ENCODE measurements at regions not wholly inside any gene's neighbourhood (a gene's known extent, or its start where the extent isn't known, plus 50 kb on each side); places are given as distances from the start of the nearest gene placed in this dataset.

DNA sequence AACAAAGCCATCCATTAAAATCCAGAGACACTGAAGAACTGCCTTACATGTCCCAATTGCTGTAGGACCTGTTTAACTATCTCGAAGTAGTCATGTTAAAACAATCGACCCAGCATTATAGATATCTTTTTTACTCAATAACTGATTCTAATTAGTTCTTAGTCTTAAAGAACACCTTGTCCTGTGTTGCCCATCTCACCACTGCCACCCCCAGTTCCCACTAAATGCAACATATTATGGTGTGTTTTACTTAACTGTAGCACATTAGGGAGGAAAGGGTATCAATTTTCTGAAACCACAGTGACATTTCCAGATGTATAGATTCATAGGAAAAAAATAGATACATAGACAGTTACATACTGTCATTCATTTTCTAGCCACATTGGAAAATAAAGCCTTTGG, 221.2 kb downstream of the MEF2C start:
- no peak for TF ChIP-seq POLR2A (IDR thresholded peaks at IDR 0.05)
- TF ChIP-seq, protein P1, sequence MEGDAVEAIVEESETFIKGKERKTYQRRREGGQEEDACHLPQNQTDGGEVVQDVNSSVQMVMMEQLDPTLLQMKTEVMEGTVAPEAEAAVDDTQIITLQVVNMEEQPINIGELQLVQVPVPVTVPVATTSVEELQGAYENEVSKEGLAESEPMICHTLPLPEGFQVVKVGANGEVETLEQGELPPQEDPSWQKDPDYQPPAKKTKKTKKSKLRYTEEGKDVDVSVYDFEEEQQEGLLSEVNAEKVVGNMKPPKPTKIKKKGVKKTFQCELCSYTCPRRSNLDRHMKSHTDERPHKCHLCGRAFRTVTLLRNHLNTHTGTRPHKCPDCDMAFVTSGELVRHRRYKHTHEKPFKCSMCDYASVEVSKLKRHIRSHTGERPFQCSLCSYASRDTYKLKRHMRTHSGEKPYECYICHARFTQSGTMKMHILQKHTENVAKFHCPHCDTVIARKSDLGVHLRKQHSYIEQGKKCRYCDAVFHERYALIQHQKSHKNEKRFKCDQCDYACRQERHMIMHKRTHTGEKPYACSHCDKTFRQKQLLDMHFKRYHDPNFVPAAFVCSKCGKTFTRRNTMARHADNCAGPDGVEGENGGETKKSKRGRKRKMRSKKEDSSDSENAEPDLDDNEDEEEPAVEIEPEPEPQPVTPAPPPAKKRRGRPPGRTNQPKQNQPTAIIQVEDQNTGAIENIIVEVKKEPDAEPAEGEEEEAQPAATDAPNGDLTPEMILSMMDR (IDR thresholded peaks at IDR 0.05): no peak
- H3K27me3 ChIP-seq: peaks cover 0 to 31% of the 10 kb centered on the region in 2 donors

DNA sequence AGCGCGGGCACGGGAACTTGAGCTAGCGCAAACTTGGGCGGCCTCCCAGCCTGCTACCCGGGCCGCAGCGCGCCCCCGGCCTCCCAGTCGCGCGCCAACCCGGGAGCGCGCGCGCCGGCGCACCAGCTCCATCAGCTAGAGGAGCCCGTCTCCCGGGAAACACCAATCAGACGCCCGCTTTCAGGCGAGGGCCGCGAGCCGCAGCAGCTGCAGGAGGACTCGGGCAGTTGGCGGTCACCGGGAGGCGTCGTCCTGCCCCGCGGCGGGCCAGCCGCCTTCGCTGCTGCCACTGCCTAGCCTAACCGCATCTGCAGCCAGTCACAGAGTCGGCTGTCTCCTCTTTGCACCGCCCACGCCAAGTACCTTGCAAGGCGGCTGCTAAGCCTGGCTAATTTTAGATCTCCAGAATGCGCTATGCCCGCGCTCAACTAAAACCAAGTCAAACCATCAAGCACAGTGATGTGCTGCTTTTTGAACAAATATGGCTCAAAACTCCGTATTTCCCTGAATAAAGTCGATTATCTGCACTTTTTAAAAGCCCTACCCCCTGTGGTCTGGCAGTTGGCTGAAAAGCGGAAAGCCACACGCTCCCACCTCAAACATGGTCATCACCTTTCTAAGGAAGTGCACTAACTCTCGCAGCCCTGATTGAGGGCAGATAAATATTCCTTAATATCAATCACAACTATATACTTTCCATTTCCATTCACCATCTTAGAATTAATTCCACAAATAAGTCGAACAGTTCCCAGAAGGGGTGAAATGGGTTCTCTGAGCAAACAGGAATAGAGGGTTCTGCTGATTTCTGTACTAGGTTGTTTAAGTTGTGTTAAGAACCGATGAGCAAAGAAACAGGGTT, 221.8 kb downstream of the MEF2C start:
- H3K27me3 ChIP-seq: peaks cover 0 to 31% of the 10 kb centered on the region in 2 donors
- DNase-seq: peak in 2 of 3 donors; percentile 53
- H3K27ac ChIP-seq: no peak overlapping the region
- TF ChIP-seq POLR2A (IDR thresholded peaks at IDR 0.05): no peak
- TF ChIP-seq, protein P1 (IDR thresholded peaks at IDR 0.05): no peak
- H3K9me3 ChIP-seq: peaks cover 0 to 11% (median 0%) of the 10 kb centered on the region in 4 donors
- H3K36me3 ChIP-seq: no peaks in the 10 kb centered on the region
- H3K4me1 ChIP-seq: peaks cover 0 to 11% (median 0%) of the 10 kb centered on the region in 4 donors
- H3K4me3 ChIP-seq: peak overlapping the region; percentile 1 to 41 (median 38)

More for the DNA sequence above, 221.2 kb downstream of the MEF2C start:
- Histone ChIP-seq H3K4me1 (peaks cover 0 to 12% (median 0%) of the 10 kb centered on the region in 4 donors), H3K27ac (no peak overlapping the region), H3K9me3 (peaks cover 0 to 11% (median 0%) of the 10 kb centered on the region in 4 donors), H3K4me3 (no peak overlapping the region), H3K36me3 (no peaks in the 10 kb centered on the region)
- no peak for DNase-seq

DNA sequence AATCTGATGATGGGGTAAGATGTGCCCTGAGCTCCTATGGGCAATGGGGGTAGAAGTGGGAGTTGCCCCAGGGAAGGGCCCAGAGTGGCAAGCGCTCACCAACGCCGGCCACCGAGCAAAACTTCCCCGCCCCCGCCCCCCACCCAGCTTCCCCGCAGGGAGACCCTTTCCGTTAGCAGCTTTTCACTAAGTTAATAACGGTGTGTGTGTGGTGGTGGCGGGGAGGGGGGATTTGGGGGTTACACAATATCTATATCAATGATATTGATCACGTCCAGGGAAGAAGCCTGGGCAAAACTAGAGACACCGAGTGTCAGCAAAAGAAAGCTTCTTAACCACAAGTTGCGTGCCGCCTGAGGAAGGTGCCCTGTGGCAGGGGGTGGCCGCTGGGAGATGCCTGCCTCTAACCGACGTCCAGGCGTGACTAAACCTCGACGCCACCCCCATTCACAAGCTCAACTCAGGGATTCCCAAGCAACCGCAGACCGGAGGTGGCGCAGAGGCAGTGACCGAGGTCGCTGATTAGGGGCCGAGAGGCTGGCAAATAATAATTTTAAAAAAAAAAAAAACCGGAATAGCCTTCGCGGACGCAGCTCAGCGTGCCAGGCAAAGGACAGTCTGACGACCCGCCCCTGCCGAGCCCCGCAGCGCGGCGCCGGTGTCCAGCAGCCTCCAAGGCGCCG, 222.6 kb downstream of the MEF2C start:
- H3K4me3 ChIP-seq: peak overlapping the region; percentile 1 to 41 (median 38)

DNA sequence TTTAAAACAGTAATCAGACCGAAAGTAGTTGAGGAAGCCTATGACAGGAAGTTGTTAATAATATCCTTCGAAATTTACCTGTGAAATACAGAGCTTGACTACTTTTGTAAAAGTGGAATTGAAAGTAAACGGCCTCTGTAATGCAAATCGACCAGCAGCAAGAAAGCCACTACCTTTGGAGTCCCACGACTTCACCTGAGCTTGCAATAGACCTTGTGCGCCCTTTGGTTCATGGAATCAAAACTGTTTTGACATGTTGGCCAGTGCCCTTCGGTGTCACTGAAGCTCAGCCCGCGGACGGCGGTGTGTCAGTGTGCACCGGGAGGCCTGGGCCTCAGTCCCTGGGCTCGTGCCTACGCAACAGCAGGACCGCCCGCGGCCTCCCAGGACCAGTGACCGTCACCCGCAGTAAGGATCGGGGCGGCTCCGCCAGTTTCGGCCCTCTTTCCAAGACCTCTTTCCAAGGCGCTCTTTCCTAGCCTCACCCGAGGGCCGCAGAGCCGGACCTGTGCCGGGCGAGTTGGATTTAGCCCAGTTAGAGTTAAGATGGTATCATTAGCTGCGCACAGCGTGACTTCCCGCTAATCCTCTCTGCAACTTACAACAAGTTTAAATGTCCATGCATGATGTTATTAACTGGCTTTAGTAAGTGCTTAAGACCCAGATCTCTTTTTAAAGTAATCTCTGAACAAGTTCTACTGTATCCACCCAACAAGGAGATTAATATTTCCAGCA, 223.3 kb downstream of the MEF2C start:
- no peak overlapping the region for H3K27ac ChIP-seq
- DNase-seq: peak in 1 of 3 donors; percentile 46
- TF ChIP-seq, protein P1 (IDR thresholded peaks at IDR 0.05): no peak
- no peak for TF ChIP-seq POLR2A (IDR thresholded peaks at IDR 0.05)
- peaks cover 0 to 11% (median 0%) of the 10 kb centered on the region in 4 donors for H3K4me1 ChIP-seq
- peaks cover 0 to 31% of the 10 kb centered on the region in 2 donors for H3K27me3 ChIP-seq
- H3K36me3 ChIP-seq: no peaks in the 10 kb centered on the region
- H3K9me3 ChIP-seq: peaks cover 0 to 11% (median 0%) of the 10 kb centered on the region in 4 donors
- peak overlapping the region in 1 of 4 donors; percentile 14 for H3K4me3 ChIP-seq

More for the DNA sequence above, 222.6 kb downstream of the MEF2C start:
- Histone ChIP-seq H3K9me3 (peaks cover 0 to 11% (median 0%) of the 10 kb centered on the region in 4 donors), H3K27ac (no peak overlapping the region), H3K36me3 (no peaks in the 10 kb centered on the region), H3K27me3 (peaks cover 0 to 31% of the 10 kb centered on the region in 2 donors), H3K4me1 (peaks cover 0 to 11% (median 0%) of the 10 kb centered on the region in 4 donors)
- no peak for DNase-seq
- no peak for TF ChIP-seq POLR2A (IDR thresholded peaks at IDR 0.05)
- TF ChIP-seq, protein P1 (IDR thresholded peaks at IDR 0.05): no peak

DNA sequence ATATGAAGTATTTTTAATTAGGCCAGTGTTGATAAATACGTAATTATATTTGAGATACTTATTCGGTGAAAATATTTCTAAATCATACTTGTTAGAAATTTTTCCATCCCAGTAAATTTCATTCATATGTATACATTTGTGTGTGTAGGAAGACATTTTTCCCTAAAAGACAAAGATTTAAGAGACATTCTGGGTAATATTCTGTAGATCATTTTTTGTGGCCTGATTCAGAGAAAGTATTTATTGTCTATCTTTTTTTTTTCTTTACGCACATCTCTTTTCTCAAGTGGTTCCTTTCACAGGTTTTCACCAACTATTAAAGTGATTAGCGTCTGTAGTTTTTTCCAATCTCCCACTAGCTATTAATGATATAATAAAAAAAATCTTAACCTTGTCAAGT, 224.1 kb downstream of the MEF2C start:
- H3K4me1 ChIP-seq: peaks cover 0 to 11% (median 0%) of the 10 kb centered on the region in 4 donors
- H3K27ac ChIP-seq: no peak overlapping the region
- TF ChIP-seq POLR2A (IDR thresholded peaks at IDR 0.05): no peak
- TF ChIP-seq, protein P1 (IDR thresholded peaks at IDR 0.05): no peak
- H3K4me3 ChIP-seq: no peak overlapping the region
- H3K36me3 ChIP-seq: no peaks in the 10 kb centered on the region
- DNase-seq: no peak
- H3K9me3 ChIP-seq: peaks cover 0 to 11% (median 0%) of the 10 kb centered on the region in 4 donors
- H3K27me3 ChIP-seq: peaks cover 0 to 30% of the 10 kb centered on the region in 2 donors
